HEK293T (cell line): ENCODE measurements at regions not wholly inside any gene's neighbourhood (a gene's known extent, or its start where the extent isn't known, plus 50 kb on each side); places are given as distances from the start of the nearest gene placed in this dataset.

Experiments
- ELF4 ChIP-seq: fragments of 450-650 bp; IDR thresholded peaks from 2 replicates; pipeline ENCODE4 v1.6.1; 2017; ENCODE audit warnings: antibody characterized with exemption
- FOXA1 ChIP-seq: fragments of 450-650 bp; IDR thresholded peaks from 2 replicates; pipeline ENCODE4 v1.6.1; 2016; ENCODE audit warnings: mild to moderate bottlenecking
- FOXM1 ChIP-seq: fragments of 450-650 bp; IDR thresholded peaks from 2 replicates; pipeline ENCODE4 v1.6.1; 2017; ENCODE audit warnings: mild to moderate bottlenecking, borderline replicate concordance
- NFRKB ChIP-seq: fragments of 450-650 bp; IDR thresholded peaks from 2 replicates; pipeline ENCODE4 v1.6.1; 2016; ENCODE audit warnings: mild to moderate bottlenecking, moderate library complexity
- SUZ12 ChIP-seq: fragments of 450-650 bp; IDR thresholded peaks from 2 replicates; pipeline ENCODE4 v1.6.1; 2016; ENCODE audit warnings: mild to moderate bottlenecking
- TARDBP ChIP-seq: fragments of 450-650 bp; IDR thresholded peaks from 2 replicates; pipeline ENCODE4 v1.6.1; 2016

GRCh38 chr20:11076434-11077105 is 402.8 kb upstream of the JAG1 start:
- TF ChIP-seq FOXA1 (no peak), FOXM1 (no peak), TARDBP (no peak), NFRKB (no peak), SUZ12 (no peak), ELF4 (no peak)
